Muscle layer of duodenum (tissue), 2 donors: ENCODE measurements at regions not wholly inside any gene's neighbourhood (a gene's known extent, or its start where the extent isn't known, plus 50 kb on each side); places are given as distances from the start of the nearest gene placed in this dataset.

Source experiments
- H3K27ac ChIP-seq: one replicate; pipeline ENCODE4 v1.7.0; 2013; ENCODE audit warnings: mild to moderate bottlenecking, low read length
- H3K27me3 ChIP-seq: one replicate; pipeline ENCODE4 v1.7.0; 2013; ENCODE audit warnings: low read depth, mild to moderate bottlenecking, control low read depth, low read length
- H3K36me3 ChIP-seq, 2 donors: one replicate each; pipeline ENCODE4 v1.7.0; 2013; ENCODE audit warnings: low read length in 2 of 2, control low read depth in 1 of 2, mild to moderate bottlenecking in 1 of 2; ENCODE audit not compliant: insufficient read depth in 2 of 2, control insufficient read depth in 1 of 2
- H3K4me1 ChIP-seq, 2 donors: one replicate each; pipeline ENCODE4 v1.7.0; 2013; ENCODE audit warnings: low read length in 2 of 2, mild to moderate bottlenecking in 2 of 2, control low read depth in 1 of 2, moderate library complexity in 1 of 2; ENCODE audit not compliant: insufficient read depth in 2 of 2, control insufficient read depth in 1 of 2
- H3K4me3 ChIP-seq, 2 donors: one replicate each; pipeline ENCODE4 v1.7.0; 2013; ENCODE audit warnings: low read length in 2 of 2, low read depth in 1 of 2, mild to moderate bottlenecking in 1 of 2
- H3K9me3 ChIP-seq, 2 donors: one replicate each; pipeline ENCODE4 v1.7.0; 2013; ENCODE audit warnings: low read length in 2 of 2, control low read depth in 1 of 2, mild to moderate bottlenecking in 1 of 2; ENCODE audit not compliant: control insufficient read depth in 1 of 2
- donor health status: healthy.

- H3K4me1 ChIP-seq, result no peaks in the 10 kb centered on the region
- no peaks in the 10 kb centered on the region for H3K27me3 ChIP-seq
- no peak overlapping the region for H3K27ac ChIP-seq
- no peak overlapping the region for H3K4me3 ChIP-seq
- no peaks in the 10 kb centered on the region for H3K36me3 ChIP-seq
- H3K9me3 ChIP-seq, result no peaks in the 10 kb centered on the region
These were observed 189.9 kb upstream of the CXCL13 start for GRCh38 chr4:77415689-77416088.

- Histone ChIP-seq H3K27me3 (no peaks in the 10 kb centered on the region), H3K27ac (no peak overlapping the region), H3K9me3 (no peaks in the 10 kb centered on the region), H3K36me3 (no peaks in the 10 kb centered on the region), H3K4me3 (no peak overlapping the region), H3K4me1 (no peaks in the 10 kb centered on the region)
These were observed 187.3 kb upstream of the CXCL13 start for GRCh38 chr4:77418333-77418732.

- H3K27ac ChIP-seq, result no peak overlapping the region
- H3K9me3 ChIP-seq, result no peaks in the 10 kb centered on the region
- H3K27me3 ChIP-seq, result no peaks in the 10 kb centered on the region
These were observed 174.8 kb upstream of the CXCL13 start for GRCh38 chr4:77430847-77431246.

GRCh38 chr4:77431546-77431945 is 174.1 kb upstream of the CXCL13 start:
- H3K9me3 ChIP-seq, result no peaks in the 10 kb centered on the region
- no peaks in the 10 kb centered on the region for H3K27me3 ChIP-seq
- no peaks in the 10 kb centered on the region for H3K36me3 ChIP-seq
- H3K4me1 ChIP-seq, result peaks cover 0 to 5% of the 10 kb centered on the region in 2 donors
- no peak overlapping the region for H3K27ac ChIP-seq
- H3K4me3 ChIP-seq, result no peak overlapping the region

More at GRCh38 chr4:77430847-77431246, 174.8 kb upstream of the CXCL13 start:
- Histone ChIP-seq H3K4me1 (peaks cover 0 to 5% of the 10 kb centered on the region in 2 donors), H3K4me3 (no peak overlapping the region), H3K36me3 (no peaks in the 10 kb centered on the region)

GRCh38 chr4:77432717-77433417 is 172.8 kb upstream of the CXCL13 start:
- H3K4me3 ChIP-seq, result no peak overlapping the region
- H3K27ac ChIP-seq, result no peak overlapping the region
- H3K9me3 ChIP-seq, result no peaks in the 10 kb centered on the region

GRCh38 chr4:77433418-77433733 is 172.2 kb upstream of the CXCL13 start:
- Histone ChIP-seq H3K27ac (no peak overlapping the region), H3K27me3 (no peaks in the 10 kb centered on the region), H3K4me3 (no peak overlapping the region), H3K36me3 (no peaks in the 10 kb centered on the region), H3K9me3 (no peaks in the 10 kb centered on the region), H3K4me1 (peaks cover 0 to 5% of the 10 kb centered on the region in 2 donors)

More at GRCh38 chr4:77432717-77433417, 172.8 kb upstream of the CXCL13 start:
- Histone ChIP-seq H3K27me3 (no peaks in the 10 kb centered on the region), H3K4me1 (peaks cover 0 to 5% of the 10 kb centered on the region in 2 donors), H3K36me3 (no peaks in the 10 kb centered on the region)

- H3K27ac ChIP-seq, result no peak overlapping the region
- H3K27me3 ChIP-seq, result no peaks in the 10 kb centered on the region
- no peaks in the 10 kb centered on the region for H3K9me3 ChIP-seq
- no peaks in the 10 kb centered on the region for H3K36me3 ChIP-seq
- H3K4me3 ChIP-seq, result no peak overlapping the region
- H3K4me1 ChIP-seq, result peaks cover 0 to 5% of the 10 kb centered on the region in 2 donors
These were observed 171.1 kb upstream of the CXCL13 start for GRCh38 chr4:77434299-77435092.

GRCh38 chr4:77437079-77437478 is 168.5 kb upstream of the CXCL13 start:
- H3K4me3 ChIP-seq, result no peak overlapping the region
- no peak overlapping the region for H3K27ac ChIP-seq
- no peaks in the 10 kb centered on the region for H3K36me3 ChIP-seq
- no peaks in the 10 kb centered on the region for H3K27me3 ChIP-seq
- peaks cover 0 to 5% of the 10 kb centered on the region in 2 donors for H3K4me1 ChIP-seq
- no peaks in the 10 kb centered on the region for H3K9me3 ChIP-seq

GRCh38 chr4:77438549-77438948 is 167.1 kb upstream of the CXCL13 start:
- Histone ChIP-seq H3K4me1 (peaks cover 0 to 2% of the 10 kb centered on the region in 2 donors), H3K36me3 (no peaks in the 10 kb centered on the region), H3K4me3 (no peak overlapping the region), H3K27ac (no peak overlapping the region), H3K27me3 (no peaks in the 10 kb centered on the region), H3K9me3 (no peaks in the 10 kb centered on the region)

GRCh38 chr4:77443941-77444340 is 161.7 kb upstream of the CXCL13 start:
- no peaks in the 10 kb centered on the region for H3K27me3 ChIP-seq
- no peak overlapping the region for H3K27ac ChIP-seq
- no peaks in the 10 kb centered on the region for H3K36me3 ChIP-seq
- no peaks in the 10 kb centered on the region for H3K9me3 ChIP-seq
- peaks cover 0 to 6% of the 10 kb centered on the region in 2 donors for H3K4me1 ChIP-seq
- H3K4me3 ChIP-seq, result no peak overlapping the region

- Histone ChIP-seq H3K27me3 (no peaks in the 10 kb centered on the region), H3K36me3 (no peaks in the 10 kb centered on the region), H3K9me3 (no peaks in the 10 kb centered on the region), H3K4me3 (no peak overlapping the region), H3K27ac (no peak overlapping the region), H3K4me1 (peaks cover 0 to 6% of the 10 kb centered on the region in 2 donors)
These were observed 159.8 kb upstream of the CXCL13 start for GRCh38 chr4:77445823-77446222.
